ENCODE measurements at regions not wholly inside any gene's neighbourhood (a gene's known extent, or its start where the extent isn't known, plus 50 kb on each side); places are given as distances from the start of the nearest gene placed in this dataset.

DNA sequence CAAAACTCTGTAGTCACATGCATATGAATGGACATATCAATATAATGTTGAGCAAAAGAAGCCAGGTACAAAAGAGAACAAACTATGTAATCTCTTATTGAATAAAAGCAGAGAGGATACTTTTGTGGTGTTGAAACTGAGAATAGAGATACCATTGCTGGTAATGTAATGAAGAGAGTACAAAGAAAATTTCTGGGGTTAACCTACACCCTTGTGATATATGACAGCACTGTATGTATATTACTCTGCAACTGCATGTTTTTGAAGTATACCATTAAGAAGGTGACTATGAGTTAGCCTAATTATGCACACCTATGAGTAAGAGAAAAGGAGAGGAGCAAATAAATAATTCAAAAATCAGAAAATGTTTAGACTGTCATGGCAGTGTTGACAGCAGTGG, 268.8 kb upstream of the DEFB112 start:
- H3K9me3 ChIP-seq (ENCODE audit: low read depth, low read length): no peaks in the 10 kb centered on the region
- H3K4me3 ChIP-seq: no peak overlapping the region
- no peaks in the 10 kb centered on the region for H3K36me3 ChIP-seq (ENCODE audit: insufficient read depth, low read length)
- no peak for DNase-seq (ENCODE audit: low read depth, low spot score)
- no peak overlapping the region for H3K27ac ChIP-seq
- no peak for TF ChIP-seq POLR2AphosphoS5 (IDR thresholded peaks at IDR 0.05; ENCODE audit: borderline replicate concordance, low read depth, low read length)
- TF ChIP-seq FOXP2 (optimal IDR thresholded peaks at IDR 0.05; ENCODE audit: control extremely low read depth, extremely low read length, insufficient read depth): no peak
- TF ChIP-seq EZH2 (IDR thresholded peaks at IDR 0.05): no peak
- H3K9ac ChIP-seq (ENCODE audit: insufficient read length): no peak overlapping the region

DNA sequence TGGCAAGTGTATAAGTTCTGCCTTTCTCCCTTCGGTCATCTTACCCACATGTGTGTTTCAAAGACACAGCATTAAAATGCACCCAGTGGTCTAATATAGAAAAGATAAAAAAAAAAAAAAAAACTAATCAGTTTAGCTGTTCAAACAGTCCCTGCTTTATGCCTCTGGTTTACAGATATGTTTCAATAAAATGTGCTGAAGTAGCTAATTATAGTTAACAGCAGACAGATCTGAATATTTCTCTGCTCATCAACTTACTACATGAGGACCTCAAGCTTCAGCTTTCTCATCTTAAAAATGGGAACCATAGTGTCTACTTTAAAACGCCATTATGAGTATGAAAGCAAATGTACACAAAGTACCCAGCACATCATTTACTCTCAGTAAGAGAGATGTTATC, 280.6 kb upstream of the DEFB112 start:
- TF ChIP-seq EZH2 (IDR thresholded peaks at IDR 0.05): no peak
- TF ChIP-seq FOXP2 (optimal IDR thresholded peaks at IDR 0.05; ENCODE audit: control extremely low read depth, extremely low read length, insufficient read depth): no peak
- no peak for TF ChIP-seq POLR2AphosphoS5 (IDR thresholded peaks at IDR 0.05; ENCODE audit: borderline replicate concordance, low read depth, low read length)
- Histone ChIP-seq H3K4me3 (no peak overlapping the region), H3K36me3 (ENCODE audit: insufficient read depth, low read length) (no peaks in the 10 kb centered on the region), H3K27ac (no peak overlapping the region), H3K9ac (ENCODE audit: insufficient read length) (no peak overlapping the region), H3K9me3 (ENCODE audit: low read depth, low read length) (no peaks in the 10 kb centered on the region)
- no peak for DNase-seq (ENCODE audit: low read depth, low spot score)

DNA sequence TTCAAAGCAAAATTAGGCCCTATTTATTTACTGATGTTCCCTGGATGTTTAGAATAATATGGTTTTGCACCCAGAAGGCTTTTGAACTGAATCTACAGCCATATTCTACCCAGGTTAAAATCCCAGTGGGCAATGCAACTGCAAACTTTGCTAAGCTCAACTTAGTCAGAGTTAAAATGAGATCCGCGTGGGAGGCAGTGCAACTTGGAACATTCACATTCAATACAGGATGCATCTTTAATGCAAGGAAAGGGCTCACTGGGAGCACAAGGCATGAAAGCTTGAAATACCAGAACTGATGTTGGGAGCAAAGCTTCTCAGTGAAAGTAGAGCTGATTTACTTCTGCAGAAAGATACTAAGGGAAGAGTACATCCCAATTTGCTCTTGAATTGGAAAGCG, 281.2 kb upstream of the DEFB112 start:
- TF ChIP-seq FOXP2 (optimal IDR thresholded peaks at IDR 0.05; ENCODE audit: control extremely low read depth, extremely low read length, insufficient read depth): no peak
- no peak for TF ChIP-seq POLR2AphosphoS5 (IDR thresholded peaks at IDR 0.05; ENCODE audit: borderline replicate concordance, low read depth, low read length)
- TF ChIP-seq EZH2 (IDR thresholded peaks at IDR 0.05): no peak
- no peaks in the 10 kb centered on the region for H3K9me3 ChIP-seq (ENCODE audit: low read depth, low read length)
- H3K36me3 ChIP-seq (ENCODE audit: insufficient read depth, low read length): no peaks in the 10 kb centered on the region
- H3K4me3 ChIP-seq: no peak overlapping the region
- H3K9ac ChIP-seq (ENCODE audit: insufficient read length): no peak overlapping the region
- no peak for DNase-seq (ENCODE audit: low read depth, low spot score)
- H3K27ac ChIP-seq: no peak overlapping the region

- Histone ChIP-seq H3K9ac (ENCODE audit: insufficient read length) (no peak overlapping the region), H3K4me3 (no peak overlapping the region), H3K27ac (no peak overlapping the region), H3K9me3 (ENCODE audit: low read depth, low read length) (no peaks in the 10 kb centered on the region), H3K36me3 (ENCODE audit: insufficient read depth, low read length) (no peaks in the 10 kb centered on the region)
- no peak for DNase-seq (ENCODE audit: low read depth, low spot score)
- TF ChIP-seq EZH2 (IDR thresholded peaks at IDR 0.05) (no peak), POLR2AphosphoS5 (IDR thresholded peaks at IDR 0.05; ENCODE audit: borderline replicate concordance, low read depth, low read length) (no peak), FOXP2 (optimal IDR thresholded peaks at IDR 0.05; ENCODE audit: control extremely low read depth, extremely low read length, insufficient read depth) (no peak)
These were observed 284.0 kb upstream of the DEFB112 start for GRCh38 chr6:50333696-50334095.

- TF ChIP-seq POLR2AphosphoS5 (IDR thresholded peaks at IDR 0.05; ENCODE audit: borderline replicate concordance, low read depth, low read length) (no peak), EZH2 (IDR thresholded peaks at IDR 0.05) (no peak), FOXP2 (optimal IDR thresholded peaks at IDR 0.05; ENCODE audit: control extremely low read depth, extremely low read length, insufficient read depth) (no peak)
- Histone ChIP-seq H3K27ac (no peak overlapping the region), H3K9me3 (ENCODE audit: low read depth, low read length) (no peaks in the 10 kb centered on the region), H3K36me3 (ENCODE audit: insufficient read depth, low read length) (no peaks in the 10 kb centered on the region), H3K9ac (ENCODE audit: insufficient read length) (no peak overlapping the region), H3K4me3 (no peak overlapping the region)
- no peak for DNase-seq (ENCODE audit: low read depth, low spot score)
These were observed 287.9 kb upstream of the DEFB112 start for GRCh38 chr6:50337532-50338122.

DNA sequence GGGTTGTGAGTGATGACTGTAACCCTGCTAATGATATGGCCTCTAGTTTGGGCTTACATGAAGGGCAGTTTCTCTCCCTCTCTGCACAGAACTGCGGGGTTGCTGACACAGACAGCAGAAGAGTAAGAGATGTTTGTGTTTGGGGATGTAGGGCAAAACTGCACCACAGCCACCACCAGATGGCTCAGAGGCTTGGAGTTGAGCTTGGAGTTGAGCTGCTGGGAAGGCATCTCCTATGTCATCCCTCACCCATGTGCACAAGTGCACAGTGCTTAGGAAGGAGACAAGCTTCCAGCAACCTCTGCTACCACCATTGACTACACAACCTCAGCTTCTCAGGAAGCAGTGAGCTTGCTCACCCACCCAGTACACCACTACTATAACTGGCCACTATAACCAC, 303.9 kb upstream of the DEFB112 start:
- H3K4me3 ChIP-seq: no peak overlapping the region
- H3K27ac ChIP-seq: no peak overlapping the region
- H3K9me3 ChIP-seq (ENCODE audit: low read depth, low read length): no peaks in the 10 kb centered on the region
- H3K36me3 ChIP-seq (ENCODE audit: insufficient read depth, low read length): no peaks in the 10 kb centered on the region
- no peak overlapping the region for H3K9ac ChIP-seq (ENCODE audit: insufficient read length)
- DNase-seq (ENCODE audit: low read depth, low spot score): no peak
- no peak for TF ChIP-seq EZH2 (IDR thresholded peaks at IDR 0.05)
- TF ChIP-seq FOXP2 (optimal IDR thresholded peaks at IDR 0.05; ENCODE audit: control extremely low read depth, extremely low read length, insufficient read depth): no peak
- TF ChIP-seq POLR2AphosphoS5 (IDR thresholded peaks at IDR 0.05; ENCODE audit: borderline replicate concordance, low read depth, low read length): no peak

GRCh38 chr6:50358113-50358512, 308.4 kb upstream of the DEFB112 start:
- Histone ChIP-seq H3K4me3 (no peak overlapping the region), H3K9me3 (ENCODE audit: low read depth, low read length) (no peaks in the 10 kb centered on the region), H3K36me3 (ENCODE audit: insufficient read depth, low read length) (no peaks in the 10 kb centered on the region), H3K9ac (ENCODE audit: insufficient read length) (no peak overlapping the region), H3K27ac (no peak overlapping the region)
- DNase-seq (ENCODE audit: low read depth, low spot score): no peak
- TF ChIP-seq FOXP2 (optimal IDR thresholded peaks at IDR 0.05; ENCODE audit: control extremely low read depth, extremely low read length, insufficient read depth) (no peak), POLR2AphosphoS5 (IDR thresholded peaks at IDR 0.05; ENCODE audit: borderline replicate concordance, low read depth, low read length) (no peak), EZH2 (IDR thresholded peaks at IDR 0.05) (no peak)

DNA sequence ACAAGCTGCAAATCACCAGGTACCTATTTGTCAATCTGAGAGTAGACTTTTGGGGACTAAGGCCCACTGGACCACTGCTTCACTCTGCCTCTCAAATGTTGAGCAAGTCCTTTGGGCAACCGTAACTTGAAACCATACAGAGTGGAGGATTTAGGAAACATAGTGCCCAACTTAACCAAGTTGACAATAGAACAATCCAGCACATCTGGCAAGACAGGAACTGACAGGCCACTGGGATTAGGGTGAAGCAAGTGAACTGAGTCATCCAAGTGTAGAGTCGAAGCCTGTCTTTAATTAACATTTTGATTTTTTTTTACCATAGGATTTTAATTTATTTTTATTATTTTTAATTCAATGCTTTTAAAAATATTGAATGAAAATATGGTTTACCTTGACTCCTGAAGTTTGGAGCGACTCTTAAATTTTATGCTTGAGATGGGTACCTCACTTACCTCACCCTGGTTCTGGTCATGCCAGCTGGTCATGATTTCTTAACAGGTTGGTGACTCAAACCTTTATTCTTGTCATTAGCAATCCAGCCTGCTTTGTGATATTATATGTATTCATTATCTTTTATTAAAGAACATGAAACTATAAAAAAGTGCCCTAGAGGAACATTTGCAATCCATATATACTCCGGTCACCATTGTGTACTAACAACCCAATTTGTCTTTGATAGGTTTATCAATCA, 312.1 kb upstream of the DEFB112 start:
- Histone ChIP-seq H3K27ac (no peak overlapping the region), H3K9me3 (ENCODE audit: low read depth, low read length) (no peaks in the 10 kb centered on the region), H3K36me3 (ENCODE audit: insufficient read depth, low read length) (no peaks in the 10 kb centered on the region), H3K4me3 (no peak overlapping the region), H3K9ac (ENCODE audit: insufficient read length) (no peak overlapping the region)
- DNase-seq (ENCODE audit: low read depth, low spot score): no peak
- no peak for TF ChIP-seq FOXP2 (optimal IDR thresholded peaks at IDR 0.05; ENCODE audit: control extremely low read depth, extremely low read length, insufficient read depth)
- no peak for TF ChIP-seq EZH2 (IDR thresholded peaks at IDR 0.05)
- TF ChIP-seq POLR2AphosphoS5 (IDR thresholded peaks at IDR 0.05; ENCODE audit: borderline replicate concordance, low read depth, low read length): no peak
